Activated CD4-positive, alpha-beta T cell treated with anti-CD3 and anti-CD28 coated beads for 48 hours (primary cell): ENCODE measurements at regions not wholly inside any gene's neighbourhood (a gene's known extent, or its start where the extent isn't known, plus 50 kb on each side); places are given as distances from the start of the nearest gene placed in this dataset.
A peak's percentile ranks its signal among the peaks of the same experiment; 100 is the strongest.
"Not testable (repeated sequence)": the region's sequence is repeated elsewhere in the genome, so short reads cannot be mapped to it uniquely, and the experiment has no call there.

Experiments used
- DNase-seq: peaks from one replicate; pipeline ENCODE4 v3.0.0-alpha.2; 2020

- no peak for DNase-seq
These were observed 112.3 kb upstream of the MARCKS start for GRCh38 chr6:113744861-113745260.

- no peak for DNase-seq
These were observed 106.8 kb upstream of the MARCKS start for GRCh38 chr6:113750151-113750855.

GRCh38 chr6:113754291-113754690 lies 102.9 kb upstream of the MARCKS start:
- DNase-seq, result no peak

GRCh38 chr6:113755449-113756289 lies 101.5 kb upstream of the MARCKS start:
- no peak for DNase-seq

GRCh38 chr6:113756290-113756665 lies 100.9 kb upstream of the MARCKS start:
- DNase-seq, result no peak

- DNase-seq, result no peak
These were observed 98.9 kb upstream of the MARCKS start for GRCh38 chr6:113758214-113758613.

GRCh38 chr6:113758826-113759574 lies 98.1 kb upstream of the MARCKS start:
- no peak for DNase-seq

GRCh38 chr6:113762641-113763040 lies 94.5 kb upstream of the MARCKS start:
- no peak for DNase-seq

- DNase-seq, result no peak
These were observed 93.8 kb upstream of the MARCKS start for GRCh38 chr6:113763311-113763766.

GRCh38 chr6:113763876-113764275 lies 93.3 kb upstream of the MARCKS start:
- DNase-seq, result peak; percentile 9

GRCh38 chr6:113765909-113766308 lies 91.2 kb upstream of the MARCKS start:
- DNase-seq, result no peak

- no peak for DNase-seq
These were observed 89.2 kb upstream of the MARCKS start for GRCh38 chr6:113767985-113768384.

- no peak for DNase-seq
These were observed 84.2 kb upstream of the MARCKS start for GRCh38 chr6:113772961-113773360.

- no peak for DNase-seq
These were observed 82.9 kb upstream of the MARCKS start for GRCh38 chr6:113774127-113774825.

GRCh38 chr6:113776998-113777397 lies 80.1 kb upstream of the MARCKS start:
- no peak for DNase-seq

GRCh38 chr6:113777601-113778000 lies 79.5 kb upstream of the MARCKS start:
- DNase-seq, result no peak

GRCh38 chr6:113779656-113780055 lies 77.5 kb upstream of the MARCKS start:
- no peak for DNase-seq

- no peak for DNase-seq
These were observed 74.5 kb upstream of the MARCKS start for GRCh38 chr6:113782636-113783035.

GRCh38 chr6:113786168-113786567 lies 71.0 kb upstream of the MARCKS start:
- DNase-seq, result no peak

- DNase-seq, result no peak
These were observed 68.6 kb upstream of the MARCKS start for GRCh38 chr6:113788586-113788985.

- DNase-seq, result not testable (repeated sequence)
These were observed 65.9 kb upstream of the MARCKS start for GRCh38 chr6:113791225-113791624.

- not testable (repeated sequence) for DNase-seq
These were observed 61.8 kb upstream of the MARCKS start for GRCh38 chr6:113795371-113795770.

GRCh38 chr6:113796038-113796437 lies 61.1 kb upstream of the MARCKS start:
- DNase-seq, result no peak
